ENCODE measurements at regions not wholly inside any gene's neighbourhood (a gene's known extent, or its start where the extent isn't known, plus 50 kb on each side); places are given as distances from the start of the nearest gene placed in this dataset.
A peak's percentile ranks its signal among the peaks of the same experiment; 100 is the strongest.
"Not testable (repeated sequence)": the region's sequence is repeated elsewhere in the genome, so short reads cannot be mapped to it uniquely, and the experiment has no call there.

GRCh38 chr11:56883371-56883987 lies 105.2 kb upstream of the OR5AK2 start:
- no peak for DNase-seq (ENCODE audit: low read depth in 2 of 3, low spot score in 2 of 3)

- DNase-seq (ENCODE audit: low read depth in 2 of 3, low spot score in 2 of 3) = no peak
Measured at GRCh38 chr11:56876621-56877275, 112.0 kb upstream of the OR5AK2 start.

GRCh38 chr11:56855217-56855616 lies 106.7 kb upstream of the OR9G4 start:
- DNase-seq (ENCODE audit: low read depth in 2 of 3, low spot score in 2 of 3) = no peak

GRCh38 chr11:56852131-56852530 lies 103.6 kb upstream of the OR9G4 start:
- DNase-seq (ENCODE audit: low read depth in 2 of 3, low spot score in 2 of 3) = no peak

- DNase-seq (ENCODE audit: low read depth in 2 of 3, low spot score in 2 of 3) = no peak
Measured at GRCh38 chr11:56849852-56850251, 101.4 kb upstream of the OR9G4 start.

GRCh38 chr11:56849250-56849649 lies 100.8 kb upstream of the OR9G4 start:
- no peak for DNase-seq (ENCODE audit: low read depth in 2 of 3, low spot score in 2 of 3)

- DNase-seq (ENCODE audit: low read depth in 2 of 3, low spot score in 2 of 3) = no peak
Measured at GRCh38 chr11:56848141-56848809, 99.8 kb upstream of the OR9G4 start.

- no peak for DNase-seq (ENCODE audit: low read depth in 2 of 3, low spot score in 2 of 3)
Measured at GRCh38 chr11:56846631-56847576, 98.4 kb upstream of the OR9G4 start.

GRCh38 chr11:56845121-56845732 lies 96.7 kb upstream of the OR9G4 start:
- no peak for DNase-seq (ENCODE audit: low read depth in 2 of 3, low spot score in 2 of 3)

GRCh38 chr11:56843816-56844215 lies 95.3 kb upstream of the OR9G4 start:
- DNase-seq (ENCODE audit: low read depth in 2 of 3, low spot score in 2 of 3) = no peak

- DNase-seq (ENCODE audit: low read depth in 2 of 3, low spot score in 2 of 3) = no peak
Measured at GRCh38 chr11:56842814-56843794, 94.6 kb upstream of the OR9G4 start.

GRCh38 chr11:56841210-56841810 lies 92.8 kb upstream of the OR9G4 start:
- DNase-seq (ENCODE audit: low read depth in 2 of 3, low spot score in 2 of 3) = peak in 1 of 3 experiments; percentile 1

GRCh38 chr11:56827357-56827756 lies 78.9 kb upstream of the OR9G4 start:
- not testable (repeated sequence) for DNase-seq (ENCODE audit: low read depth in 2 of 3, low spot score in 2 of 3)

GRCh38 chr11:56819916-56820315 lies 71.4 kb upstream of the OR9G4 start:
- no peak for DNase-seq (ENCODE audit: low read depth in 2 of 3, low spot score in 2 of 3)

GRCh38 chr11:56817661-56818060 lies 69.2 kb upstream of the OR9G4 start:
- no peak for DNase-seq (ENCODE audit: low read depth in 2 of 3, low spot score in 2 of 3)

- no peak for DNase-seq (ENCODE audit: low read depth in 2 of 3, low spot score in 2 of 3)
Measured at GRCh38 chr11:56816259-56816658, 67.8 kb upstream of the OR9G4 start.

GRCh38 chr11:56808326-56808725 lies 59.8 kb upstream of the OR9G4 start:
- DNase-seq (ENCODE audit: low read depth in 2 of 3, low spot score in 2 of 3) = no peak

GRCh38 chr11:56799691-56800210 lies 51.3 kb upstream of the OR9G4 start:
- DNase-seq (ENCODE audit: low read depth in 2 of 3, low spot score in 2 of 3) = no peak

All from activated CD8-positive, alpha-beta memory T cell treated with anti-CD3 and anti-CD28 coated beads for 48 hours (primary cell).